ENCODE measurements at regions not wholly inside any gene's neighbourhood (a gene's known extent, or its start where the extent isn't known, plus 50 kb on each side); places are given as distances from the start of the nearest gene placed in this dataset.

- no peak for TF ChIP-seq REST (IDR thresholded peaks at IDR 0.05; ENCODE audit: insufficient read depth in 1 of 2, low read depth in 2 of 2, low read length in 2 of 2)
- TF ChIP-seq SIN3A (IDR thresholded peaks at IDR 0.05; ENCODE audit: borderline replicate concordance, insufficient read depth, low read length): no peak
- TF ChIP-seq POLR2AphosphoS5 (IDR thresholded peaks at IDR 0.05; ENCODE audit: low read depth, low read length): no peak
- TF ChIP-seq TAF1 (IDR thresholded peaks at IDR 0.05; ENCODE audit: borderline replicate concordance, insufficient read depth, low read length): no peak
- TF ChIP-seq FOXP2 (optimal IDR thresholded peaks at IDR 0.05; ENCODE audit: borderline replicate concordance, extremely low read depth, extremely low read length, insufficient read depth): no peak
Observed at GRCh38 chr11:16584569-16584968, 153.9 kb upstream of the C11orf58 start.

GRCh38 chr11:16577490-16577889 is 161.0 kb upstream of the C11orf58 start:
- TF ChIP-seq REST (IDR thresholded peaks at IDR 0.05; ENCODE audit: insufficient read depth in 1 of 2, low read depth in 2 of 2, low read length in 2 of 2): no peak
- no peak for TF ChIP-seq POLR2AphosphoS5 (IDR thresholded peaks at IDR 0.05; ENCODE audit: low read depth, low read length)

GRCh38 chr11:16572945-16573344 is 165.5 kb upstream of the C11orf58 start:
- no peak for TF ChIP-seq FOXP2 (optimal IDR thresholded peaks at IDR 0.05; ENCODE audit: borderline replicate concordance, extremely low read depth, extremely low read length, insufficient read depth)
- TF ChIP-seq SIN3A (IDR thresholded peaks at IDR 0.05; ENCODE audit: borderline replicate concordance, insufficient read depth, low read length): no peak
- no peak for TF ChIP-seq TAF1 (IDR thresholded peaks at IDR 0.05; ENCODE audit: borderline replicate concordance, insufficient read depth, low read length)
- no peak for TF ChIP-seq REST (IDR thresholded peaks at IDR 0.05; ENCODE audit: insufficient read depth in 1 of 2, low read depth in 2 of 2, low read length in 2 of 2)
- no peak for TF ChIP-seq POLR2AphosphoS5 (IDR thresholded peaks at IDR 0.05; ENCODE audit: low read depth, low read length)

- TF ChIP-seq FOXP2 (optimal IDR thresholded peaks at IDR 0.05; ENCODE audit: borderline replicate concordance, extremely low read depth, extremely low read length, insufficient read depth) (no peak), REST (IDR thresholded peaks at IDR 0.05; ENCODE audit: insufficient read depth in 1 of 2, low read depth in 2 of 2, low read length in 2 of 2) (no peak), TAF1 (IDR thresholded peaks at IDR 0.05; ENCODE audit: borderline replicate concordance, insufficient read depth, low read length) (no peak), POLR2AphosphoS5 (IDR thresholded peaks at IDR 0.05; ENCODE audit: low read depth, low read length) (no peak), SIN3A (IDR thresholded peaks at IDR 0.05; ENCODE audit: borderline replicate concordance, insufficient read depth, low read length) (no peak)
Observed at GRCh38 chr11:16561150-16561549, 177.3 kb upstream of the C11orf58 start.

GRCh38 chr11:16558494-16558893 is 180.0 kb upstream of the C11orf58 start:
- TF ChIP-seq REST (IDR thresholded peaks at IDR 0.05; ENCODE audit: insufficient read depth in 1 of 2, low read depth in 2 of 2, low read length in 2 of 2): no peak
- no peak for TF ChIP-seq TAF1 (IDR thresholded peaks at IDR 0.05; ENCODE audit: borderline replicate concordance, insufficient read depth, low read length)
- TF ChIP-seq SIN3A (IDR thresholded peaks at IDR 0.05; ENCODE audit: borderline replicate concordance, insufficient read depth, low read length): no peak
- no peak for TF ChIP-seq POLR2AphosphoS5 (IDR thresholded peaks at IDR 0.05; ENCODE audit: low read depth, low read length)
- no peak for TF ChIP-seq FOXP2 (optimal IDR thresholded peaks at IDR 0.05; ENCODE audit: borderline replicate concordance, extremely low read depth, extremely low read length, insufficient read depth)
